Left colon (tissue), 2 donors: ENCODE measurements at regions not wholly inside any gene's neighbourhood (a gene's known extent, or its start where the extent isn't known, plus 50 kb on each side); places are given as distances from the start of the nearest gene placed in this dataset.
"Not testable (repeated sequence)": the region's sequence is repeated elsewhere in the genome, so short reads cannot be mapped to it uniquely, and the experiment has no call there.

ENCODE experiments used
- ATAC-seq: fragments of 200-7000 bp; cut with Tn5 transposase; one replicate; pipeline ENCODE4 v1.9.1; 2020; ENCODE audit warnings: mild to moderate bottlenecking, moderate library complexity
- DNase-seq, 2 donors: peaks; one replicate each; pipeline ENCODE4 v3.0.0-alpha.2; 2020
- intact Hi-C, 2 donors: fragments of 100-400 bp; cut with DNase I in 1 of 2; cut with micrococcal nuclease in 1 of 2; formaldehyde crosslinking; loops; one replicate each; pipeline versions ENCODE4 v1.11.2 to v1.14.0; 2022; cut with DNase I, micrococcal nuclease
- donor health status: DM: no; HTN: no; CAD: no.
- donor health status: DM: yes; HTN: yes; CAD: no.

- intact Hi-C loops = no loop called here
- no peak for DNase-seq
- no peak for ATAC-seq
Observed at GRCh38 chr3:102827386-102827785, 392.6 kb downstream of the ZPLD1 start.

GRCh38 chr3:102830415-102830814, 395.6 kb downstream of the ZPLD1 start:
- intact Hi-C loops = no loop called here
- DNase-seq (no peak), ATAC-seq (no peak)

GRCh38 chr3:102841866-102842265, 407.1 kb downstream of the ZPLD1 start:
- ATAC-seq = no peak
- intact Hi-C loops = no loop called here
- DNase-seq = no peak

- no peak for DNase-seq
- intact Hi-C loops = no loop called here
- ATAC-seq = no peak
Observed at GRCh38 chr3:102866845-102867244, 432.0 kb downstream of the ZPLD1 start.

- no peak for DNase-seq
- intact Hi-C loops = no loop called here
- ATAC-seq = no peak
Observed at GRCh38 chr3:102883515-102883914, 448.7 kb downstream of the ZPLD1 start.

GRCh38 chr3:102885289-102885688, 450.5 kb downstream of the ZPLD1 start:
- ATAC-seq = no peak
- DNase-seq = no peak
- intact Hi-C loops = loop anchor here in 1 of 2 donors (5.0 kb wide), 1 partner anchor 142 kb away; no protein-coding TSS in a partner anchor

- intact Hi-C loops = loop anchor here in 1 of 2 donors (5.0 kb wide), 1 partner anchor 140 kb away; no protein-coding TSS in a partner anchor
- no peak for DNase-seq
- ATAC-seq = no peak
Observed at GRCh38 chr3:102887431-102887830, 452.6 kb downstream of the ZPLD1 start.

- intact Hi-C loops = no loop called here
- ATAC-seq = no peak
- DNase-seq = no peak
Observed at GRCh38 chr3:102896851-102897621, 462.2 kb downstream of the ZPLD1 start.

- ATAC-seq (no peak), DNase-seq (no peak)
- intact Hi-C loops = no loop called here
Observed at GRCh38 chr3:102904629-102905028, 469.8 kb downstream of the ZPLD1 start.

- intact Hi-C loops = no loop called here
- no peak for DNase-seq
- ATAC-seq = no peak
Observed at GRCh38 chr3:102905811-102906210, 471.0 kb downstream of the ZPLD1 start.

GRCh38 chr3:102906818-102907217, 472.0 kb downstream of the ZPLD1 start:
- intact Hi-C loops = no loop called here
- ATAC-seq (no peak), DNase-seq (no peak)

GRCh38 chr3:102909904-102910303, 475.1 kb downstream of the ZPLD1 start:
- no peak for DNase-seq
- intact Hi-C loops = no loop called here

GRCh38 chr3:102916532-102916931, 481.7 kb downstream of the ZPLD1 start:
- no peak for ATAC-seq
- no peak for DNase-seq
- intact Hi-C loops = no loop called here

More at GRCh38 chr3:102909904-102910303, 475.1 kb downstream of the ZPLD1 start:
- no peak for ATAC-seq

GRCh38 chr3:102926618-102927017, 491.8 kb downstream of the ZPLD1 start:
- ATAC-seq (no peak), DNase-seq (no peak)
- intact Hi-C loops = no loop called here

- no peak for ATAC-seq
- no peak for DNase-seq
- intact Hi-C loops = no loop called here
Observed at GRCh38 chr3:102933377-102933776, 498.6 kb downstream of the ZPLD1 start.

GRCh38 chr3:102936511-102937045, 501.8 kb downstream of the ZPLD1 start:
- ATAC-seq = no peak
- DNase-seq = no peak
- intact Hi-C loops = no loop called here

GRCh38 chr3:102941786-102942185, 507.0 kb downstream of the ZPLD1 start:
- no peak for ATAC-seq
- DNase-seq = no peak
- intact Hi-C loops = no loop called here

- intact Hi-C loops, ATAC-seq, DNase-seq: not testable (repeated sequence)
Observed at GRCh38 chr3:102946445-102946844, 511.6 kb downstream of the ZPLD1 start.

GRCh38 chr3:102972350-102972749, 537.5 kb downstream of the ZPLD1 start:
- intact Hi-C loops = no loop called here
- DNase-seq (no peak), ATAC-seq (no peak)

- intact Hi-C loops = no loop called here
- ATAC-seq (no peak), DNase-seq (no peak)
Observed at GRCh38 chr3:102974333-102974732, 539.5 kb downstream of the ZPLD1 start.

- intact Hi-C loops = no loop called here
- ATAC-seq = no peak
Observed at GRCh38 chr3:102979191-102979590, 544.4 kb downstream of the ZPLD1 start.

More at GRCh38 chr3:102979191-102979590, 544.4 kb downstream of the ZPLD1 start:
- DNase-seq = no peak
